NCI-H187 treated with DMSO at 0.1 percent for 48 hours (cell line): ENCODE measurements at regions not wholly inside any gene's neighbourhood (a gene's known extent, or its start where the extent isn't known, plus 50 kb on each side); places are given as distances from the start of the nearest gene placed in this dataset.
"Not testable (repeated sequence)": the region's sequence is repeated elsewhere in the genome, so short reads cannot be mapped to it uniquely, and the experiment has no call there.

Source experiments
- DNase-seq: peaks from one replicate; lab custom pipeline; 2025; lab: John Stamatoyannopoulos, UW

DNA sequence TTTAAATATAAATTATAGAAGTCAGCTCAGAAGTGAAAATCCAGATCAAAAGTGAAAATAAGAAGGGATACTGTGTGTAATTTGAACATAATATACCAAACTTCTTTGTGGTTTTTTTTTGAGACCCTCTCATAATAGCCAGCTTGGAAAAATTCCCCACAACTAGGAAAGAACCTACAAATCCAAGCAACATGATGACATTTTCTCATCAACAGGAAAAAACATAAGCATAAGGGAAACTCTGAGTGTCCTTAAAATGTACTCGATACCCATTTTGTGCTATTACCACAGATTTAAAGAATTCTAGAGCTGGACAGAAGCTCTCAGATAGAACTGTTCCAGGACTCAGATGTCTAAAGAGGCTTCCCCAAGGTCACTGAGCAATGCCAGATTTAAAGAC is 214.8 kb upstream of the KLF14 start:
- no peak for DNase-seq

- no peak for DNase-seq
Observed at GRCh38 chr7:130949550-130949949, 215.5 kb upstream of the KLF14 start.

DNA sequence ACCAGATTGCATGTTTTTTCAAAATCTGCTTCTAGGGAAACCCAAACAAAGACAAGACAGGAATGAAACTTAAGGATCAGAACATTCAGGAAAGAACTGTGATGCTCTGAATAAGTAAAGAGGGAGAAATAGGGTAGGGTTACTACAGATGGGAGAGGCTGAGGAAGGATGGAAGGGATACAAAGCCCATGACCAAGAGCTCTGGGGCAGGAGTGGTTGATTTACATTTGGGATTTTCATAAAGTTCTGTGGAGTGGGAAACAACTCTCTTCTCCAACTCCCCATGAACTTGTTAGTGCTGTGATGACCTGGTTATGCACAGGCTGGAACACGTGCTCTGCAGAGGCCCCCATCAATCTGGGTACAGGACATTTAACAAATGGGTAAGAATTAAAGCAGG is 216.0 kb upstream of the KLF14 start:
- no peak for DNase-seq

DNA sequence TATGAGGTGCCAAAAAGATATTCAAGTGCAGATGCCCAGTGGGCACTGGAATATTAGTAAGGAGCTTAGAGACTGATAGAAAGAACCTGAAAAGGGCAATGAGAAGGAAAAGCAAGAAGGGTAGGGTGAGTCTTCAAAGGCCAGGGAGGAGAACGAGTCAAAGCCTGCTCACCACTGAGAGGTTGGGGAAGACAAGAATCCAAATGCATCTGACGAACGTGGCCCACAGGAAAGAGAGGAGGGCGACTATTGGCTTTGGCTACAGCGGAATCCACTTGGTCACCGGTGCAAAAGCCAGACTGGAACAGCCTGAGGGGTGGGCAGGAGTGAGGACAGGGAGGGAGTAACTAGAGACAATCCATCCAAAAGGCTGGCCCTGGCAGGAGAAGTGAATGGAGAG is 216.7 kb upstream of the KLF14 start:
- DNase-seq, result no peak

DNA sequence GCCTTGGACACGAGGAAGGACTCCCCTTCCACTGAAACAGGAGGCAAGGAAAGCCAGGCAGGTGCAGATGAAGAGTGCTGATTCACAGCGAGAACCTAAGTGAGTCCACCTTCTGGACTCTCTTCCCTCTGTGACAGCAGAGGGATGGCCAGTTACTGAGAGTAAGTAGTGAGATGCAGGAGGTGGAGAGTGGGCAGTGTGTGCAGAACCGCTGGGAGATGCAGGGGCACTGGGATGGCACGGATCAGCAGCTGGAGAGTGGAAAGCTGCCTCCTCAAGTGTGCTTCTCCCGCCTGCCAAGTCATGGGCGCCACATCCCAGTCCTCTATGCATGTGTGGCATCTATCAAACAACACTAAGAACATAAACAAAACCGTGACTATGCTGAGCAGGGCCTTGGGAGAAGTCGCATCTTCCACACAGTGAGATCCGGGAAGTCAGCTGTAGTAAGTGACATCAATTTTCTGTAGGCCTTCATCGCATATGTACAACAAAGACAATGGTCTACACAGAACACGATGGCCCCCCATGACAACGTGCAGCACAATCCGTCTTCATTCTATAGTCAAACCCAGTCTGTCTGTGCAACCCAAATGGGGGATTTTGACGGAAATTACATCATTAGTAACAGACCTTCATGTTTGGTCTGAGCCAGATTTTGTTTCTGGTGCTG is 217.4 kb upstream of the KLF14 start:
- DNase-seq, result no peak

- no peak for DNase-seq
Observed at GRCh38 chr7:130951976-130952876, 218.2 kb upstream of the KLF14 start.

- DNase-seq, result no peak
Observed at GRCh38 chr7:130953196-130953595, 219.2 kb upstream of the KLF14 start.

DNA sequence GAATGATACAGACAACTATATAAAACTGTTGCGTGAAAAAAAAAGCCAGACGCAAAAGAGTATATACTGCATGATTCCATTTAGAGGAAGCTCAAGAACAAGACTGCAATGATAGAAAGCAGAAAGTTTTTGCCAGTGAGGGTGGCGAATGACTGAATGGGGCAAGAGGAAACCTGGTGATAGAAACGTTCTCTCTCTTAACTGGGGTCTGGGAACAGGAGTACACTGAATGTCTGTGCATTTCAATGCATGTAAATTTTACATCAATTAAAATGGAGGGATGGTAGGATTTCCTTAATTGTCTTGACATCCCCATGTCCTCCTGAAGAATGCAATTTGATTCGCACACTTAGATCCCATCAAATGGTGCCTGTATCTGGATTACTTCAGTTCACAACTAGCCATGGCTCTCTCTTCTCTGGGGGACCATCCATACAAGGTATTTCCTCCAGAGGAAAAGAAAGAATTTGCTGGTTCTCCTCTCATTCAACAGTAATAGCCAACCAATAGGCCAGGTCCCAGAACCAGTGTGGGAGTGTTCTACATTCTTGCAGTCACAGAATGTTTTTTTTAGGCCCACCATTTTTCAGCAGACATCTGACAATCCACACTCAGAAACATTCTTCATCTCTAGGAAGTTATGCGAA is 221.0 kb upstream of the KLF14 start:
- no peak for DNase-seq

DNA sequence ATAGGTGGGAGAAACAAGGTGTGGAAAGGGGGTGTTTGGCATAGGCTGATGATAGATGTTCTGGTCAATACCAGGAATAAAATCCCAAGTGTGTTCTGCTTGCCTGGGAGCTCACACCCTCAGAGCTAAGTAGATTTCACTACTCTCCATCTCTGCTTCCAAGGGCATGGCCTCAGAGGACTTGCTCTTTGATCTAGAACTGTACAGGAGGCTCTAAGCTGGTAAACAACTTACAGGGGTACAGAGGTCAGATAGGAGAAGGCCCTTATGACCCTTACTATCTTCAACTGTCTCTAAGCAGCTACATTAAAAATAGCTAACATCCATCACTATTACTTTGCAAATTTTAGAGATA is 221.5 kb upstream of the KLF14 start:
- DNase-seq, result no peak

DNA sequence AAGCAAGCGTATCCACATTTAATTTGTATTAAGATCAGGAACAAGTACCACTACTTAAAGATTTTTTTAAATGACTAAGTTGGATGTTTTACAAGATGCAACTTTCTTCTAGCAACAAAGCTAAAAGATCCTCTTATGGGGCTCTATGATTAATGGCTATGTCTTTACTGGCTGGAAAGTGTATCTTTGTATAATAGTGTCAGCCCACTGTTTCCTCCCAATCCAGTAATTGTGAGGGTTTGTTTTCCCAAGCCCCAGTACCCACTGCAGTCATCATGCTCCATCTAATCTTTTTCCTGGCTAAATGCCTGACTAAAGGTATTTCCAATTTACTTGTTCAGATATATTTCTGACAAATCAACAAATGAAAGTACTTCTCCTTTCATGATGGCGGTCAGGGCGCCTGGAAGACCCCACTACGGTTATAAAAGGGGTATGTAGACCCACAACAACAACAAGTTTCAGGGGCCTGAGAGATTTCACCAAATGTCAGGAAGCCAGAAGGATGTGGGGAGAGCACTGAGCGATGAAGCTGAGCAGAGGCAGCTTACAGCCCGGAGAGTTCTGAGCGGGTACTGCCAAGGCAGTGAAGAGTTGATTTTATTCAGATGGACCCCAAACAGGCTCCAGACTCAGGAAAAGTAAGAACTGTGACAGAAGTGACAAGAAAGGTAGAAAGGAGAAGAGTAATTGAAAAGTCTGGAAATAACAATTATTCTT is 222.6 kb upstream of the KLF14 start:
- DNase-seq, result no peak

DNA sequence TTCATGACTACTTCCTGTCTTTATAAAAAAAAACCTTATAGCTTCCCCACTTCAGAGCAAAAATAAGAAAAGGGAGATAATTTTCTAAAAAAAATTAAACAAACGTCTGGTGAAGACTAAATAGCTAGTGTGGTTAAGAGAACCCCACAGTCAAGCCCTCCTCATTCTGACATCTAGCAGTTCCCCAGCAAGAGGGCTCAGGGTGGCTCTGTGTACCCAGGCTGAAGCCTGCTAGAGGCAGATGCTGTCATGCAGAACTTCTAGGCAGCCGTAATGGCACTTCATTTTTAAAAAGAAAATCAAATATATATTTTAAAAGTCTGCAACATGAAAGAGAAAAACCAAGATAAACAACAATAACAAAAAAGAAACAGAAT is 223.1 kb upstream of the KLF14 start:
- DNase-seq, result no peak

GRCh38 chr7:130957722-130958435 is 223.9 kb upstream of the KLF14 start:
- DNase-seq, result not testable (repeated sequence)

GRCh38 chr7:130958846-130959245 is 224.8 kb upstream of the KLF14 start:
- DNase-seq, result no peak

DNA sequence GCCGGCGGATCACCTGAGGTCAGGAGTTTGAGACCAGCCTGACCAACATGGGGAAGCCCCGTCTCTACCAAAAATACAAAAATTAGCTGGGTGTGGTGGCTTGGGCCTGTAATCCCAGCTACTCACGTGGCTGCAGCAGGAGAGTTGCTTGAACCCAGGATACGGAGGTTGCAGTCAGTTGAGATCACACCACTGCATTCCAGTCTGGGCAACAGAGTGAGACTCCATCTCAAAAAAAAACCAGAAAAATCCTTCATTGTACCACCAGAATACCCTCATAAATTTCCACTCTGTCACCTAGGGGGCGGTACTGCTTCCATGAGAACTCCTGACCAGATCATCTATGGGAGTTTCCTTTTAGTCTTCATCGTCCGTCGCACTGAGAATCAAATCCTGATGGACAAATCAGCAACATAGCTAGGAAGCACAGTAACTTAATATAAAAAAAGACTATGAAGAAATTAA is 225.8 kb upstream of the KLF14 start:
- no peak for DNase-seq

DNA sequence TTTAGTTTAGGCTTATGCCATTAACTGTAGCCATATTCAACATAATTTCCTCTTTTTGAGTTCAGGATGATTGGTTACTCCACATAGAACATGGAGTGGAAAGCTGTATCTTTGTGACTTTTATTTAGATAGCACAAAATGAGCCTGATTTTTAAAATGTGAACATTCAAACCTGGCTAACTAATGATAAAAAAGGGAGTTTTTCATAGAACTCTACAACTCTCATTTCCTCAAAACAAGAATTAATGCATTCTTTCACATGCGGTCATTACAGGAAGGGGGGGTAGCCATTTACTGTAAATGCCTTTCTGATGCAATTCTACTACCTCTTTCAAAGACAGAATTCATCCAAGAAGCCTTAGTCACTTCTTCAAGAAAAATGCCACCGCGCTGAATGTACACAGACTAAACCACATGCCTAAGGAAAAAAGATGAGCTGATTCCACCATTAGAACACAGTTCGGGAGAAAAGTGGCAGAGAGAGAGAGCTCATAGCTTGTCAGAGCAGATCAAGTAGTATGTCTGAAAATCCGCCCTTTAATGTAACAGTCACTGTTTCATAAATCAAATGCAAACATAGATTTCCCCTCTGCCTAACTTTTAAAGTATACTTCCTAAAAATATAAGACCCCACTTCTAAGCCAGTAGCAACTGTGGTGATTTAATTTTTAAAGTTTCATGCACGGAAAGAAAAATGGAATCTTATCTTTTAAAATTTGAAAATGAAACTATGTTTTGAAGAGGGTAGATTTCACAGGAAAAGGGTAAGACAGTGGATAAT is 226.4 kb upstream of the KLF14 start:
- no peak for DNase-seq

DNA sequence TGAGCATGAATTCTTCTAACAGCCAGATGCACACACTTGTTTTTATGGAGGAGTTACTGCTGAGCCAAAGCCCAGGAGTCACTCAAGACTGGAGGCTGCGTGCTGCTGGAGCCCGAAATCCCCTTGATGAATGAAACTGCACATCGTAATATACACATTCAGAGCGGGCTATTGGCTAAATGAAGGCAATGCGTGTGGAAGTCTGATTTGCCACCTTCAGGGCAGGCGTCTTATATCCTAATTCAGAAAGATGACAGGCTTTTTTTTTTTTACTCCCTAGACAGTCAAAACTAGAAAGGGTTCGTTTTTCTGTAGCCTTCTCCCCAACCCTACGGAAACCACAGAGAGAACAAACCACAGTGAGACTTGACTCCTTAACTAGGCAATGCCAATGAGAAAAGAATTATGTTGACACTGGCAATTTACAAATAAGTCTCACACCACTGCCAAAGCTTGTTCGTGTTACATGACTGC is 227.2 kb upstream of the KLF14 start:
- DNase-seq, result no peak

DNA sequence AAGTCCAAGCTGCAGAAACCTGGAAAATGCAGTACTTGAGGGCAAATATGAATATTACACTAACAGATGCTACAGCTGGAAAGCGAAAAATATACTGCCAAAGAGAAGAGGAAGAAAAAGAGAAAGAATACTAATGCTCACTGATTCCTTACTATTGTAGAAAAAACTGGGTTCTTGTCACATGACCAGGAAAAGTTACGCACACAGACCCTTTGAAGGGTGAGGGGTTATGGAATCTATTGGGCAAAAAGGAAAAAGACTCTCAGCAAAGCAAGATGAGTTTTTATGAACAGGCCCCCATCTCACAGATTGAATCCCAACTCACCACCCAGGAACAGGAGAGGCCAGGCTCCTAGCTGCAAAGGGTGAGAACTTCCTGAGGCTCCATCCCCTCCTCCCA is 228.1 kb upstream of the KLF14 start:
- no peak for DNase-seq

GRCh38 chr7:130963339-130963738 is 229.3 kb upstream of the KLF14 start:
- DNase-seq, result no peak

GRCh38 chr7:130965515-130965914 is 231.5 kb upstream of the KLF14 start:
- DNase-seq, result no peak

DNA sequence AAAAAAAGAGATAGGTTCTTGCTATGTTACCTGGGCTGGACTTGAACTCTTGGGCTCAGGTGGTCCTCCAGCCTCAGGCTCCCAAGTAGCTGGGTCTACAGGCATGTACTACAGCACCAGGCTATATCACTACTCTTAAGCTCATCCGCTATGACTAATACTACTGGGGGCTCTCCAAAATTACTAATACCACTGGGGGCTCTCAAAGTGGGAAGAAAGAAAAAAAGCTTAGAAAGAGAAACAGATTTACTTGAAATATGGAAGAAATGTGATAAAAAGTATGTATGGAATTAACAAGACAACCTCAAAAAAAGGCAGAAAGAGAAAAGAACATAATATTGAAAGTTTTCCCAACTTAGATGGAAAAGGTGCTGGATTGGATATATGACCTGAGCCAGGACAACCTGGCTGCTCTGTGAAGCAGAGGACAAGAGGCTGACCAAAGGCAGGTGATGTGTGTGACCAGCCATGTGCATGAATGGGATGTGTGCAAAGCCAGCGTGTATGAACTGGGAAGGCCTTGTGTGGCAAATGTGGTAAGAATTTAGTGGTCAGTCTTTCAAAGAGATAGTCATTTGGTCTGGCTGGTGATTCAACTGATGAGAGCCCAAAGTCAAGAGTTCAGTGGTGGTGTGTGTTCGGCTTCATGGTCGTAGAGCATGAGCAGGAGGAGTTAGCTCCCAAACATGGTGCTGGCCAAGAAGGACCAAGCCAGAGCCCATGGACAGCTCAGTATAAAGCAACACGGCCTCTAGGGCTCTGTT is 232.4 kb upstream of the KLF14 start:
- DNase-seq, result no peak
